ENCODE measurements at regions not wholly inside any gene's neighbourhood (a gene's known extent, or its start where the extent isn't known, plus 50 kb on each side); places are given as distances from the start of the nearest gene placed in this dataset.

DNA sequence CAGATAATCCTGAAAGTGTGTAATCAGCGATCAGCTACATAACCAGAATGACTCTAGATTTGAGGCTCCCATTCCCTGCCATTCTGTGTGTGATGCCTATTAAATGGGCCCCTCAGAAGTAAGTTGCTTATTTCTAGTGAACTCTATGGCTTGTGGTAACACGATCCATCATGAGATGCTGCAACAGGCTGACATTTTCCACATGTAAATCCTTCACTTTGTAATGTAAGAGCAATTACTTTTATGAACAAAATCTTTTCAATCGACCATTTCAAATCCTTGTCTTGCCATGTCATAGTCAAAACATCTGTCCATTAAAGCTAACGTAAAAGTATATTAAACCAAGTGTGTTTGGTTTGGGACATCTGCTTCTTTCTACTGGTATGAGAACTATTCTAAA lies 175.9 kb upstream of the ETAA1 start:
- Histone ChIP-seq H3K4me3 (no peak overlapping the region), H3K27ac (no peak overlapping the region), H3K36me3 (no peaks in the 10 kb centered on the region), H3K27me3 (no peaks in the 10 kb centered on the region), H3K4me1 (no peaks in the 10 kb centered on the region), H3K9me3 (peaks cover 0 to 14% (median 0%) of the 10 kb centered on the region in 11 donors)
- ATAC-seq (no peak), DNase-seq (no peak)
- no peak for TF ChIP-seq CTCF (IDR thresholded peaks at IDR 0.05)
- WGBS, 2 donors: 76 to 82% methylated on average over 4 of the region's 4 CpGs
- intact Hi-C loops (cut with DNase I): no loop called here

- DNase-seq (no peak), ATAC-seq (no peak)
- H3K36me3 ChIP-seq: no peaks in the 10 kb centered on the region
- TF ChIP-seq CTCF (IDR thresholded peaks at IDR 0.05): no peak
- 91% methylated on average over 4 of the region's 4 CpGs for WGBS, 2 donors
- H3K4me1 ChIP-seq: no peaks in the 10 kb centered on the region
- no peak overlapping the region for H3K4me3 ChIP-seq
- H3K27me3 ChIP-seq: no peaks in the 10 kb centered on the region
- no peaks in the 10 kb centered on the region for H3K9me3 ChIP-seq
- H3K27ac ChIP-seq: no peak overlapping the region
- intact Hi-C loops (cut with DNase I): no loop called here
Measured at GRCh38 chr2:67225287-67225973, 171.7 kb upstream of the ETAA1 start.

DNA sequence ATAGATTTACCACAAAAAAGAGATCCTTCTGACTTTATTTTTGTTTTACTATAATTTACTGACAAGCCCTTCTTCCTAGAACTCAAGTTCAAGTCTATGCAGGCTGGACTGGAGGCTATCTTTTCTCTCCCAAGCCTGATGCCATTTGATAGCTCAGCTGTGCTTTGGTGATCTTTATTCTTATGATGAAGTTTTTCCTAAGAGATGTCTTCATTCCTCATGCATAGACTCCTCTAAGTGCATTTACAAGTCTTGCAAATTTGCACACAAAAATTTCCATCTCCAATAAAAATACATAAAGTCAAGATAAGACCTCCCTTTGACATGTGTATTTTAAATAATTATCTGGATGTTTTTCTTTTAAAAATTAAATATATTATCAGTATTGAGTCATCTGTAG lies 167.4 kb upstream of the ETAA1 start:
- Histone ChIP-seq H3K27ac (no peak overlapping the region), H3K9me3 (no peaks in the 10 kb centered on the region), H3K4me1 (no peaks in the 10 kb centered on the region), H3K4me3 (no peak overlapping the region), H3K27me3 (no peaks in the 10 kb centered on the region), H3K36me3 (no peaks in the 10 kb centered on the region)
- intact Hi-C loops (cut with DNase I): no loop called here
- no peak for DNase-seq
- no peak for TF ChIP-seq CTCF (IDR thresholded peaks at IDR 0.05)
- ATAC-seq: no peak

- 74 to 83% methylated on average over 1 of the region's 1 CpG for WGBS, 2 donors
Measured at GRCh38 chr2:67232936-67233335, 164.2 kb upstream of the ETAA1 start.

More at GRCh38 chr2:67232936-67233335, 164.2 kb upstream of the ETAA1 start:
- Histone ChIP-seq H3K4me1 (no peaks in the 10 kb centered on the region), H3K27me3 (no peaks in the 10 kb centered on the region), H3K9me3 (no peaks in the 10 kb centered on the region), H3K27ac (no peak overlapping the region), H3K4me3 (no peak overlapping the region), H3K36me3 (no peaks in the 10 kb centered on the region)
- ATAC-seq (no peak), DNase-seq (no peak)
- TF ChIP-seq CTCF (IDR thresholded peaks at IDR 0.05): no peak
- intact Hi-C loops (cut with DNase I): no loop called here
